ENCODE measurements at regions not wholly inside any gene's neighbourhood (a gene's known extent, or its start where the extent isn't known, plus 50 kb on each side); places are given as distances from the start of the nearest gene placed in this dataset.

DNA sequence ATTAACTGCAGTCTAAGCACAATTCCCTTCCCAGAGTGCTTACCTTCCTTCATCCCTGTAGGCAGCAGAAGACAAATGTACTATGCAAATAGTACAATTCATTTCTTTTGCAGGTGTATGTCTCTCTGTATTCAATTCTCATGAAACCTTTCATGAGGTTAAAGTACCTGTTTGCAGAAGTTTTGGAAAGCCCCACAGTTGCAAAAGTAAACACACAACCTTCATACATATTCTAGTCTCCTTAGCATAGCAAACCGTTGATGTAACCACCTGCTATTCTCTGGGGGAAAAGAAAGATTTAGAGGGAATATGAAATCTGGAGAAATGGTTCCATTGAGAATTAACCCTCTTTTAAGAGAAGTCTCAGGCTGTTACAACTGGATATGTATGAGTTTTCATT is 200.3 kb upstream of the SUCLG2 start:
- Histone ChIP-seq H3K4me1 (no peaks in the 10 kb centered on the region), H3K9me3 (no peaks in the 10 kb centered on the region), H3K36me3 (no peaks in the 10 kb centered on the region), H3K27ac (no peak overlapping the region), H3K4me3 (no peak overlapping the region), H3K27me3 (ENCODE audit: low read depth) (no peaks in the 10 kb centered on the region)
- ATAC-seq = no peak
- TF ChIP-seq CTCF (IDR thresholded peaks at IDR 0.05) = no peak
- intact Hi-C loops (cut with DNase I) = no loop called here
- DNase-seq = no peak

GRCh38 chr3:67853520-67853919 is 199.1 kb upstream of the SUCLG2 start:
- ATAC-seq = no peak

GRCh38 chr3:67848299-67848698 is 193.9 kb upstream of the SUCLG2 start:
- H3K4me1 ChIP-seq = no peaks in the 10 kb centered on the region
- intact Hi-C loops (cut with DNase I) = no loop called here
- no peak for DNase-seq
- no peak overlapping the region for H3K4me3 ChIP-seq
- no peaks in the 10 kb centered on the region for H3K36me3 ChIP-seq
- ATAC-seq = no peak
- H3K27me3 ChIP-seq (ENCODE audit: low read depth) = no peaks in the 10 kb centered on the region
- no peaks in the 10 kb centered on the region for H3K9me3 ChIP-seq
- H3K27ac ChIP-seq = no peak overlapping the region
- no peak for TF ChIP-seq CTCF (IDR thresholded peaks at IDR 0.05)

More at GRCh38 chr3:67853520-67853919, 199.1 kb upstream of the SUCLG2 start:
- intact Hi-C loops (cut with DNase I) = no loop called here
- no peak overlapping the region for H3K27ac ChIP-seq
- H3K36me3 ChIP-seq = no peaks in the 10 kb centered on the region
- H3K9me3 ChIP-seq = no peaks in the 10 kb centered on the region
- no peak overlapping the region for H3K4me3 ChIP-seq
- no peaks in the 10 kb centered on the region for H3K4me1 ChIP-seq
- DNase-seq = no peak
- H3K27me3 ChIP-seq (ENCODE audit: low read depth) = no peaks in the 10 kb centered on the region
- no peak for TF ChIP-seq CTCF (IDR thresholded peaks at IDR 0.05)

GRCh38 chr3:67846166-67846565 is 191.8 kb upstream of the SUCLG2 start:
- Histone ChIP-seq H3K27ac (no peak overlapping the region), H3K4me3 (no peak overlapping the region), H3K9me3 (no peaks in the 10 kb centered on the region), H3K4me1 (no peaks in the 10 kb centered on the region), H3K27me3 (ENCODE audit: low read depth) (no peaks in the 10 kb centered on the region), H3K36me3 (no peaks in the 10 kb centered on the region)
- intact Hi-C loops (cut with DNase I) = no loop called here
- ATAC-seq (no peak), DNase-seq (no peak)
- no peak for TF ChIP-seq CTCF (IDR thresholded peaks at IDR 0.05)

DNA sequence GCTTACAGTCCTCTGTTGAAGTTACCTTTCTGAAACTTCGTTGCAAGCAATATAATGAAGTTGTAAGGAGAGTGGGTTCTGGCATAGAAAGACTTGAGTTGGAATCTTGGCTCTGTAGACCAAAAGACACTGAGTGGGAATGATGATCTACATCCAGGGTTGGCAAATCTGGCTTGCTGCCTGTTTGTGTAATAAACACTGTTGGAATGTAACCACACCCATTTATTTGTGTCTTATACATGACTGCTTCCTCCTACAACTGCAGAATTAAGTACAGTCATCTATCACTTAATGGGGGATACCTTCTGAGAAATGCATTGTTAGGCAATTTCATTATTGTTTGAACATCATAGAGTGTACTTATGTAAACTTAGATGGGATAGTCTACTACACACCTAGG is 178.4 kb upstream of the SUCLG2 start:
- TF ChIP-seq CTCF (IDR thresholded peaks at IDR 0.05) = no peak
- no peak for DNase-seq
- Histone ChIP-seq H3K4me3 (no peak overlapping the region), H3K27ac (no peak overlapping the region), H3K27me3 (ENCODE audit: low read depth) (no peaks in the 10 kb centered on the region), H3K4me1 (no peaks in the 10 kb centered on the region), H3K9me3 (peaks cover 7% of the 10 kb centered on the region), H3K36me3 (no peaks in the 10 kb centered on the region)
- intact Hi-C loops (cut with DNase I) = no loop called here
- ATAC-seq = no peak

- Histone ChIP-seq H3K9me3 (peaks cover 7% of the 10 kb centered on the region), H3K36me3 (no peaks in the 10 kb centered on the region), H3K4me1 (no peaks in the 10 kb centered on the region), H3K27ac (no peak overlapping the region), H3K27me3 (ENCODE audit: low read depth) (no peaks in the 10 kb centered on the region), H3K4me3 (no peak overlapping the region)
- DNase-seq = no peak
- intact Hi-C loops (cut with DNase I) = no loop called here
- no peak for ATAC-seq
- no peak for TF ChIP-seq CTCF (IDR thresholded peaks at IDR 0.05)
Observed at GRCh38 chr3:67831262-67831661, 176.8 kb upstream of the SUCLG2 start.

Data from lower lobe of right lung (tissue), 2 donors.